GM21515 (cell line): ENCODE measurements at regions not wholly inside any gene's neighbourhood (a gene's known extent, or its start where the extent isn't known, plus 50 kb on each side); places are given as distances from the start of the nearest gene placed in this dataset.
"Not testable (repeated sequence)": the region's sequence is repeated elsewhere in the genome, so short reads cannot be mapped to it uniquely, and the experiment has no call there.

Experiments used
- ATAC-seq: cut with Tn5 transposase; IDR thresholded peaks from one replicate; pipeline ENCODE4 v1.9.1; 2021; ENCODE audit not compliant: unreplicated experiment

DNA sequence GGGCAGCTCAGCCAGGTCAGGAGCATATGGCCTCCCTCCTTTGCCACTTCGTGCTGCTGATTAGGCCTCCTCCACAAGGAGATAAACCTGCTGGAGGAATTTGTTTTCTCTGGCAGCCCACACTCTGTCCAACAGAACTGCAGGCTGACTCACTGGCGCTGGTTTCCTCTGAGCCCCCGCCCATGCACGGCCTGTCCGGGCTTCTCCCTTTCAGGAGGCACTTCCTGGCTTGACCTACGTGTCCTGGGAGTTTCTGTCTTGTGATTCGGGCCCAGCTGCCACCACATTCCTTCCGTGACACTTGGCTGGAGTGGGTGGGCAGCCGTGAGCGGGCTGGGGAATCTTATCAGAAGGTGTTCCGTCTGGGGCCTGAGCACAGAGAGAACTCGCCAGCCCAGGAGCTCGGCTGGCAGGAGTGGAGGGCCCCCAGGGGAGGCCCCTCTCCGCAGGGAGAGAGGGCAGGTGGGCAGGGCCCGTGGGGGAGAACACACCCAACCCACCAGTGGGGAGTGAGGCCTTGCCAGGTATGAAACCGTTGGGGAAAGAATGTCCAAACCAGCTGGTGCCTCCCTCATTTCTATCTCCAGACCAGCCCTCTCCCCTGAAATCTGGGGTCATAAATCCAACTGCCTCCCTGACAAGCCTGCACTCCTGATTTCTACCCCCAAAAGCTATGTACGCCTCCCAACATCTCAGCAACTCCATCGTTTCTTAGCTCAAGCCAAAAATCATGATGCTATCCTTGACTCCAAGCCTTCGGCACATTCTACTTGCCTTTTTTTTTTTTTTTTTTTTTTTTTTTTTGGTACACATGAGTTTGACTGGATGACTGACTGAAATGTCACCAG, 110.6 kb upstream of the MEF2A start:
- ATAC-seq = no peak

DNA sequence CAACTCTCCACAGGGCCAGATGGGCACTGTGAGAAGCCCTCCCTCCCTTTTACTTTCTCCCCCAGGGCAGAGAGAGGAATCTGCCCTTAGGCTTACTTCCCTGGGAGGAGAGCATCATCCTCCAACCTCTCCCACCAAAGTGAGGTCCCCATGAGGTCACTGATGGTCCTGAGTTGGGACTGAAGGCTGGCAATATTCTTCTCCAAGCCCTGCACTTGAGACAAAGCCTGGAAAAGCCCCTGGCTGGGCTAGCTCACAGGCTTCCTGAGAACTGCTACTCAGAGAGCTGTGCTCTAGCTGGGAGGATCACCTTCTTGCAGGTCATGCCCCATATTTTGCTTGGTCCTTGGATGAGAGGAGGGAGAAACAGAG, 110.0 kb upstream of the MEF2A start:
- ATAC-seq = no peak

DNA sequence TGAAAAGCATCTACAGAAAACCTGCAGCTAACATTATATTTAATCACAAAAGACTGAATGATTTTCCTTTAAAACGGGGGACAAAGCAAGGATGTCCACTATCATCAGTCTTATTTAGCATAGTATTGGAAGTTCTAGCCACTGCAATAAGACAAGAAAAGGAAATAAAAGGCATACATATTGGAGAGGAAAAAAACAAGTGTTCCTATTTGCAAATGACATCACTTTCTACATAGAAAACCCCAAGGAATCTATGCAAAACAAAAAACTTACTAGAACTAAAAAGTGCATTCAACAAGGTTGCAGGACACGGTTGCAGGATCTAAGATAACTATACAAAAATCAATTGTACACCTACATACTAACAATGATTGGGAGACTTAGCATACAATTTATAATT, 101.6 kb upstream of the MEF2A start:
- no peak for ATAC-seq

DNA sequence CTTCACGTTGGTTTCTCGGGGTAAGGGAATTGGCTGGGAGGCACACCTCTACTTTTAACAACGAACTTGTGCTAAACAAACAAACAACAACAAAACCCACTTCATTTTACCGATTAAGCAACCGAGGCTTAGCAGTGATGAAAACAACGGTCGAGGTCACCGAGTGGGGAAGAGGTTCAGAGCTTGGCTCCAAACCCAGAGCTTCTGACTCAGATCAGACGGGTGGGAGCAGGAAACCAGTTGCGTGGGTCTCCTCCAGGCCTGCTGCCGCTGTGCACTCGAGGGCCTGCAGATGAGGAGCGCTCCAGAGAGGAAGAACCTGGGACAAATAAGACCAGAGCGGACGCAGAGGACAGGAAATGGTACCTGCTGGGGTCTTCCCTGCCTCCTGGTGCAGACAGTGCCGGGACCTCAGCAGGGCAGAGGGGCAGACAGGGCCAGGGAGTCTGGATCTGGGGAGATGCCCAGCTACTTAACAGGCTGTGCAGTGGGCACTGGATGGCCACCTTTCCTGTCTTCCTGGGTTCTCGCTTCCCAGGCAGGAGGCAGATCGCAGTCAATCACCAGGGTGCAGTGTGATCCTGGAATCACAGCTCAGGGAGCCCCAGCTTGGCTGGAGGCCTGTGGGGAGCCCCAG, 99.0 kb upstream of the MEF2A start:
- no peak for ATAC-seq

DNA sequence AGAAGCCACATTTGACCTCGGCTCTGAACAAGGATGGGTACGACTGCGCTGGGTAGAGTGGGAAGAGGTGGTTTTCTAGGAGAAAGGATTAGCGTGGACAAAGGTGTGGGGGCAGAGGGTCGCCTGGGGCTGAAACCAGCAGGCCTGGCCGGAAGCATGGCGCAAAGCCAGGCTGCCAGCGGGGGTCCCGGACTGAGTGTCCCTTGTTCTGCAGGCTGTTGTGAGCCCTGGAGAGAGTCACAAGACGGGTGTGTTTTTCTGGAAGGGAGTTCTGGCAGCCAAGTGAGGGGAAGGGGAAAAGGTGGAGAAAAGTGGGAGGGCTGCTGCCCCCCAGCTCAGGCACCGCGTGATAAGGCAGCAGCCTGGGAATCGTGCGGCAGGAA, 98.5 kb upstream of the MEF2A start:
- ATAC-seq = no peak

DNA sequence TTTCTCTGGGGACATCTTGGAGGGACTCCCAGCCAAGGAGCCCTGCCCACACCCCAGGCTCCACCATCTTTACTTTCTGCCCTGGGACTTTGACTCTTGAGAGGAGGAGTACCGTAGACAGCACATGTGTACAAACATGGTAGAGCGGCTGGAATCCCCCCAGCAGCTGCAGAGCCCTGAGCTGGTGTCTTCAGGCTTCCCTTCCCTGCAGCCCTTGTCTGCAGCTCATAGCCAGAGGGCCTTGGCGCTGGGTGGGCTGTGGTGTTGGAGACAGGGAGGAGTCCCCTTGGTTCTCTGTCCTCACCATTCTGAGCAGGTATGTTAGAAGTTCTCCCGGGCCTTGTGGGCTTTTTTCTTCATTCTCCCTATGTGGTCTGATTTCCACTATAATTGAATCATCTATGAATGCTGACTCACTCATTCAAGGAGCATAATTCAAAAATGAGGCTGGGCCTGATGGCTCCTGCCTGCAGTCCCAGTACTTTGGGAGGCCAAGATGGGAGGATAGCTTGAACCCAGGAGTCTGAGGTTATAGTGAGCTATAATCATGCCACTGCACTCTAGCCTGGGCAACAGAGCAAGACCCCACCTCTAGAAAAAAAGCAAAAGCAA, 97.8 kb upstream of the MEF2A start:
- no peak for ATAC-seq

DNA sequence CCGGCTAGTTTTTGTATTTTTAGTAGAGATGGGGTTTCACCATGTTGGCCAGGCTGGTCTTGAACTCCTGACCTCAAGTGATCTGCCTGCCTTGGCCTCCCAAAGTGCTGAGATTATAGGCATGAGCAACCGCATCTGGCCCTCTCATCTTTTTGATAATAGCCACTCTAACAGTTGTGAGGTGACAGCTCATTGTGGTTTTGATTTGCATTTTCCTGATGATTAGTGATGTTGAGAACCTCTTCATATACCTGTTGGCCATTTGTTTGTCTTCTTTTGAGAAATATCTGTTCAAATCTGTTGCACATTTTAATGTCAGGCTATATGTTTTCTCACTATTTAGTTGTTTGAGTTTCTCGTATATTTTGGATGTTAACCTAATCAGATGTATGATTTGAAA, 95.6 kb upstream of the MEF2A start:
- not testable (repeated sequence) for ATAC-seq

DNA sequence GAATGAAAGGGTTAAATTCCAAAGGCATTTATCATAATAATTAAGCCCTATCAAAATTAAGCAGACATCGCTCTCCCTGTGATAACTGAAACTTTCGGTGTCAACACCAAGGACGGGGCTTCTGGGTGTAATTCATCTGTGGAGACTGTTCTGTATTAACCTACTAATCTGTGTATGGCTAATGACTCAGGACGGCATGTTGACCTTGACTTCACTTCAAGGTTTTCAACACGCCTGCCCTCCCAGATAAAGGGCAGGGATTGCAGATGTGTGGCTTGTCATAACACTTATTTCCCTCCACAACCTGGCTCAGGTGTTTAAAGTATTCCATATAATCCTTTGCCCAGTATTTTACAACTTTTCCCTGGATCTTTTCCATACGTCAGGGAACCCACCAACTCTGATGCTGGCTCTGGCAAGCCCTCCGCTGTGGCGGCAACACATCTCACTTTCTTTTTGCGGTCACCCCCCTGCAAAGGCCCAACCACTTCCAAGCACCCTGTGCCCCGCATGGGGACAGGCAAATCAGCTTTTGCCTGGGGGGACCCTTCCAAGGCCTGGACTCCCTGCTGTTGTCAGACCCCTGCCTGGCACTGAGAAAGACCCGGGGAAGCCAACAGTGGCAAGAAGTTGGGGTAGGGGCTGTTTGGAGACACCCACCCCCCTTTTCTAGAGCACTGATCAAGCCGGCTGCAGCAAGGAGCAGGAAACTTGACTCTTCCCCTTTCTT, 93.2 kb upstream of the MEF2A start:
- ATAC-seq = no peak

DNA sequence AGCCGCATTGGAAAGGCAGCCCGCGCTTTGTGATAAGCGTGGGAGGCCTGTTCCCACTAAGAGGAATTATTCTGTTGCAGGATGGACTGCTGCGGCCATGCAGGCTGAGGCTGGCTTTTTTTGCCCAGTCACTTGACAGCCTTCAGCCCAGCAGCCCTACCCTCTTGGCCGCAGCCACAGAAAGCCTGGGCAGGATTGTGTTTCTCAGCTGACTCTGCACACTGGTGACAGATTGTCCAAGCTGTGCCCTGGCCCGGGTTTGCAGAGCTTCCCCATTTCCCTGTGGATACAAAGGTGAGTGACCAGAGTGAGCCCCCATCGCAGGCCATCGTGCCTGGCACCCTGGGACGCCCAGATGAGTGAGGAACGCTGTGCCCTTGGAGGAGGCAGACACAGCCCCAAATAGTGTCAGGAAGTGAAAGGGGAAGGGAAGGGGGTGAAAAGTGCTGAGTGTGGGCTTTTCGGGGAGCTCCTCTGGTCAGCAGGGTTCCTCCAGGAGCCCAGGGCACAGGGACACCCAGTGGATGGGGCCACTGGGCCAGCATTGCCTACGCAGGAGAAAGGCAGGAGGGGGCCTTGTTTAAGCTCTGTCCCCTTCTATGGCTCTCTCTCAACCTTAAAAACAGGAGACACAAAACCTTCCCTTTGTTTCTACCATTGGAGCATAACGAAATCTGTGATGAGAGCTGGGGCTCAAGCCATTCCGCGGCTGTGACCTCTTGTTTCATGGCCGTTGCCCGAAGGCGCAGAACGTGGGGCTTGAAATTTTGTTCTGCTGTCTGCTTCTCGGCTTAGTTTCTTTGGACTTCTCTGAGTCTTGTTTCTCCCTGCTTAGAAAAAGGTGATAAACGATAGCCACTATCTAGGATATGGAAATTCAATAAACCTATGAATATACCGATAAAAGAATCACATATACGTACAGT, 91.5 kb upstream of the MEF2A start:
- ATAC-seq = no peak

DNA sequence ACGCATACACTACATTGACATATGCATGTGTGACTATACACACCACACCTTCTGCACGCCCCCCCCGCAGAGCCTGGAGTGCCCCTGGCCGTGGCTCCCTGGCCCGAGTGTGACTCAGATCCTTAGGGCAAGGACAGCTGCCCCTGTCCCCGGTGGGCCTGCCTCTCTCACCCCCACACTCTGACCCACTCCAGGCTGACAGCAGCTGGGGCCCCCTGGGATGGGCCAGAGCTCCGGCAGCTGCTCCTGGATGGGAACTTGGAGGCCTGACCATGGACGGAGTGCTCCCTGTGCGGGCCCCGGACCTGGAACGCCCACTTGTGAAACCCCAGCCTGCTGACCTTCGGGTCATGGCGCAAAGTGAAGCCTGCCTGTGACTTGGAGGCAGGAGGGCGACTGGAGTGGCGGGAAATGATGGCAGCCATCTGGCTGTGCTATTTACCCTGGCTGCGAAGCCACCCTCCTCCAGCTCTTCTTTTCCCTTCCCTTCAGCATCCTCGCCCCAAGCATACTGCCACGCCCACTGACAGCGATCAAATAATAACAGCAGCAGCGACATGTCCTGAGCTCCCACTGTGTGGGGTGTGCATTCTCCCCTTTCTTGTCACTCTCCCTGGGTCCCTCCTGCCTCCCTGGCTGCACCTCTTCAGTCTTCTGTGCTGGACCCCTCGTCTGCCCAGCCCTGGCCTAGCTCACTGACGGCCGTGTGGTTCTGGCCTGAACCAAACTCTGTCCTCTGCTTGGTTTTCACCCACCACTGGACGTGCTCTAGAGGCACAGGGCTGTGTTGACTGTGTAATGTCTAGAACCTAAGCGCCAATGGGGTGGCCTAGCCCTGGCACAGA, 90.7 kb upstream of the MEF2A start:
- no peak for ATAC-seq

DNA sequence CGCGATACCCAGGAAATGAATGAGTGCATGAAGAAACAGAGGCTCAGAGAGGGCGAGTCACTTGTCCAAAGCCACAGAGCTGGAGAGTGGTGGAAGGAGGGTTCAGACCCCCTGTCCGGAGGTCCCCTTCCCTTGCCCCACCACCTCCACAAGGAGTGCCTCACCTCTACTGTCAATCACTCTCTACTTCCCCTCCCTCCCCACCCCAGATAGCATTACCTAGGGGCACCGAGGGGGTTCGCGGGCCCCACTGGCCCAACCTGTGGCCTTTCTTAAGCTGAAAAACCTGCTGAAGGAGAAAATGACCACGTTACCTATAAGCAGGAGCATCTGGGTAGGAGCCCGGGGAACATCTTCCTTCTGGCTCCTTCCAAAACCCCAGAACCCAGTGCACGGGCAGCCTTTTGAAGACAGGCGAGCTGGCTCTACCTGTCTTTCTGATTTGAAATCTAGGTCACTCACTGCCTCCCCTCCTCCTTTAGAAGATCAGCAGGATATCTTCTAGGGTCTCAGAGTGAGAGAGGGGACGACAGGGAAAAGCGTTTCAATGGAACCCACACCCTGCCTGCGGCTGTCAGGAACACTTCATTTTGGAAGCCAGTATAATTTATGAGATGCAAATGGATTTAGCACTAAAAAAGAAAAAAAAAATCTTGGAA, 89.9 kb upstream of the MEF2A start:
- no peak for ATAC-seq

DNA sequence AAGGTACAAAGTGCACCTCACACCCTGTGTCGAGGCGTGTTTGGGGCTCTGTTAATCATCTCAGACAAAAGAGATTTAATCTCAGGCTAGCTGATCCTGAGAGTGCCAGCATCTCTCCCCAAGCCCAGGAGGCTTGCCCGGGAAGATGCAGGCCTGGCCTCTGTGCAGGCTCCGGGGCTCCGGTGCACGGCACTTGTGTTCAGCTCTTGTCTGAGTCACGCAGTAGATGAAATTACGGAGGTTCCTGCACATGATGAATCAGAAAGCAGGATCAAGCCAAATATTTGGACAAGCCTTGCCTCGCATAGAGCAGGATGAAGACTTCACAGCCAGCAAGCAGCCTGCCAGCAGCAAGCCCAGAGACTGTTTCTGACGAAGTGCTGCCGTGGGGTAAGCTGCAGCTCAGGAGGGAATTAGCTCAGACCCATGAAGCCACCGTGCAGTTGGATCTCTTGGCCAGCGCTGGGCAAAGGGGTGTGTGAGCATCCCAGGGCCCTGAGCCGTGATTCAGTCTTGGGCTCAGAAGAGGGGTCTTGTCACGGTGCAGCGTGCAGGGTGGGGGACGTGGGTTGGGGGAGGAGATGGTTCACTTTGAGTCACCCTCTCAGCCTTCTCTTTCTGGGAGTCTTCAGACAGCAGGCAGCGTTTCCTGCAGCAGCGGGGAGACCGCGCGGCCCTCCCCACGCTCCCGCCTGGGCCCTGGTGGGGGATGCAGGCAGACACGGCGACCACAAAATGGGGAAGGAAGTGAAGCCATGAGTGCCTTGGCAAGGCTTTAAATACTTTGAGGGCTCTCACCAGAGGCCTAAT, 89.2 kb upstream of the MEF2A start:
- peak; percentile 70 for ATAC-seq

DNA sequence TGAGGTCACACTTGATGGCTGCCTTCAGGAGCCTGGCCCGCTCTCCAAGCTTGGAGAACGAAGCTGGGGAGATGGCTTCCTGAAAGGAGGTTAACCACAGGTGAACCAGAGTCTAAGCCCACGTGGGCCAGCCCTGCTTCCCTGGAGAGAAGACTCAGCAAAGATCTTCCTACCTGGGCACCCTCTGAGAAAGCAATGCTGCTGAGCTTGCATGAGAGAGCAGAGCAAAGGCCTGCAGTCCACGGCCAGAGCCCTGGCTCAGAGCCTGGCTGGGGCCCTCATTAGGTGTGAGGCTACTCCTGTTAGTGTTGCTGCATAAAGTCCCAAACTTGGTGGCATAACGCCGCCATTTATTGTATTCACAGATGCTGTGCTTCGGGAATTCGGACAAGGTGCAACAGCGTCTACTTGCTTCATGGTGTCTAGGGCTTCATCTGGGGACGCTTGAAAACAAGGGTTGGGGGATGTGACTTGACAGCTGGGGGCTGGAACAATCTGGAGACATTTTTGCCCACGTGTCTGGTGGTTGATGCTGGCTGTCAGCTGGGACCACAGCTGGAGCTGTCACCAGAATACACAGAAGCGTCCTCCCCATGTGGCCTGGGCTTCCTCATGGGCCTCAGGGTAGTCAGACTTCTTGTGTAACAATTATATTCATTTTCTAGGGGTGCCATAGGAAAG, 87.9 kb upstream of the MEF2A start:
- ATAC-seq = no peak

DNA sequence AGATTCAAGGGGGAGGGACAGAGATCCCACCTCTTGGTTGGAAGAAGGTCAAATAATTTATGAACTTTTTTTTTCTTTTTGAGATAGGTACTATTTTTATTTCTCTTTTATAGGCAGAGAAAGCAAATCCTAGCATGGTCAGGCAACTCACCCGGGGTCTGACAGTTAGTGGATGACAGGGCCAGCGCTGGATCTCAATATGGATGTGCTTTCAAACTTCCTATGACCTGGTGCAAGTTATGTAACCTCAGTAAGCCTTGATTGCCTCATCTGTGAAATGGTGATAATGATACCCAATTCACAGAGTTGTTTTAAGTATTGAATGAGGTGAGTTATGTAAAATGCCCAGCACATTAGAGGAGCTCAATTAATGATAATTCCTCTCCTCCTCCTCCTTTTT, 86.8 kb upstream of the MEF2A start:
- ATAC-seq = no peak

DNA sequence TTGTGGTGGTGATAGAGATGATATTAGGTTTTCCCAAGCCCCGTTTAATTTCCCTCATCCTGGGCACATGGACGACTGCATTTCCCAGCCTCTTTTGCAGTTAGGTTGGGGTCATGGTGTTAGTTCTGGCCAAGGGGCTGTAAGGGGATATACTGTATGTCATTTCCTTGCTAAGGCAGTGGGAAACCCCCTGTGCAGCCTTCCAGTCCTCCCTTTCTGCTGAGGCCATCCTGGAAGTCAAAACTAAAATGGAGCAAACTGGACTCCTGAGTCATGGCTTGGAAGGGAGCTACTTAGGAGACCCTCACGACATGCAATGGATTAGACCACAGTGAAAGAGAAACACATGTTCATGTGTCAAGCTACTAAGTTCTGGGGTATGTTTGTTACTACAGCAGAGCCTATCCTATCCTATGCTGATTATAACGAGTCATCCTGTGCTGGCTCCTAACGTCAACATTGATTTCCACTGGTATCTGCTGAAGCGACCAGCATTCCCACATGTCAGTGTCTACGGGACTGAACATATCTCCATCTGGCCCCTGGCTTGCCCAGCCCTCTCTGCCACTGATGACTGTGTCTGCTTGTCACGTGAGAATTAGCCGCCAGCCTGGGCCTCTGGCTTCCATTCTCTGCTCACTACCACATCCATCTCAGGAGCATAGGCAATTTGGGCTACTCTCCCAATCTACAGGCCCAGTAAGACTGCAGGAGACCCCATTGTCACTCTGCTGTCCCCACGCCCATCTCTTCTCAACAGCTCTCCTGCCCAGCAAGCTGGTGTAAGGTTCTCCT, 85.6 kb upstream of the MEF2A start:
- no peak for ATAC-seq

DNA sequence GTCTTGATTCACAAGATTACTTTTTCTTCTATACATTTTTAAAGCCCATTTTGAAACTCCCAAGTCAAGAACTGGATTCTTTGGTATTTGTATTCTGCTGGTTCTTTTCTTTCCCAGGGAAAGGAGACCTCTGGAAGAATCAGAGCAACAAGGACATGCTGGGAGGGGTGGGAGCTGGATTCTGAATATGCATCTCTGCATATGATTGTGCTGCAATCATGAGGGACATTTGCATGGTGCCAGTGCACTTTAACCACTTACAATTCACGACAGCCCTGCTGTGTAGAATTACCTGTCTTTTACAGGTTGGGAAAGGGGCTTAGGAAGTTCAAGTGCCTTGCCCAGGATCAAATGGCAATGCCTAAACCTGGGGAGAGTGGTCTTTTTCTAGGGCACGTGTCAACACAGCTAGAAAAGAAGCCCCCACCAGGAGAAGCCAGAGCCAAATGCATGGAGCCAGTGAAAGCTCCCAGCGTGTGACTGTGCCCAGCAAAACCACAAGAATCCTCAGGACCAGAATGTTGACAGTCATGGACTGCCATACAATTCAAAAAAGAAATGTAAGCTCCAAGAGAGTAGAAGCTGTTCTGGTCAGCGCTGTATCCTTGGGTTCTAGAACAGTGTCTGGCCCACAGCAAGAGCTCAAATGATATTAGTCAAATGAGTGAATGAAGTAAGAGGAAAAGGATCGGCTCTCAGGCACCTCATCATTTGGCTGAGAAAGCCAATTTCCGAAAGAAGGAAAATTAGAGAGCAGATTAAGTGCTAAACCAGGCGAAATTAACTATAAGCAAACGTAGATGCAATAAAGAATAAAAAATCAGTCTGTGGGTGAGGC, 84.5 kb upstream of the MEF2A start:
- no peak for ATAC-seq
